DND-41 (cell line): ENCODE measurements at regions not wholly inside any gene's neighbourhood (a gene's known extent, or its start where the extent isn't known, plus 50 kb on each side); places are given as distances from the start of the nearest gene placed in this dataset.

Experiments used
- ATAC-seq: fragments of 200-7000 bp; cut with Tn5 transposase; 3 replicates; pipeline ENCODE4 v1.9.1; 2021; ENCODE audit warnings: low read depth; ENCODE audit not compliant: insufficient read depth
- DNase-seq: peaks from one replicate; pipeline ENCODE4 v3.0.0-alpha.2; 2020
- H2AFZ ChIP-seq: 2 replicates; pipeline ENCODE4 v1.6.0; 2012; ENCODE audit warnings: low read depth, low read length
- H3K27ac ChIP-seq: 2 replicates; pipeline ENCODE4 v1.5.1; 2012; ENCODE audit warnings: low read length, inconsistent platforms
- H3K27me3 ChIP-seq: fragments of 200-600 bp; sonication (generic); 2 replicates; pipeline ENCODE4 v1.6.0; 2012; ENCODE audit warnings: low read length, mild to moderate bottlenecking, inconsistent platforms; ENCODE audit not compliant: insufficient read depth, poor library complexity
- H3K36me3 ChIP-seq: 2 replicates; pipeline ENCODE4 v1.5.1; 2012; ENCODE audit warnings: low read length, inconsistent platforms; ENCODE audit not compliant: insufficient read depth
- H3K4me1 ChIP-seq: 2 replicates; pipeline ENCODE4 v1.5.1; 2012; ENCODE audit warnings: mild to moderate bottlenecking, low read length; ENCODE audit not compliant: insufficient read depth
- H3K4me2 ChIP-seq: 2 replicates; pipeline ENCODE4 v1.6.0; 2012; ENCODE audit warnings: mild to moderate bottlenecking, moderate library complexity, low read length, inconsistent platforms; ENCODE audit not compliant: insufficient read depth
- H3K4me3 ChIP-seq, 2 experiments: fragments of 200-600 bp in 1 of 2; shearing (Covaris generic) in 1 of 2; 2 replicates each; pipeline ENCODE4 v1.5.1; 2012 to 2016; ENCODE audit warnings: inconsistent platforms in 2 of 2, low read length in 2 of 2, mild to moderate bottlenecking in 2 of 2, low read depth in 1 of 2, moderate library complexity in 1 of 2
- H3K79me2 ChIP-seq: 2 replicates; pipeline ENCODE4 v1.6.0; 2012; ENCODE audit warnings: low read length, inconsistent platforms; ENCODE audit not compliant: insufficient read depth
- H3K9ac ChIP-seq: 2 replicates; pipeline ENCODE4 v1.6.0; 2012; ENCODE audit warnings: low read depth, mild to moderate bottlenecking, inconsistent platforms, low read length, moderate library complexity
- H3K9me3 ChIP-seq: 2 replicates; pipeline ENCODE4 v1.5.1; 2012; ENCODE audit warnings: low read length, moderate library complexity, mild to moderate bottlenecking, inconsistent platforms; ENCODE audit not compliant: insufficient read depth, severe bottlenecking
- H4K20me1 ChIP-seq: 2 replicates; pipeline ENCODE4 v1.6.0; 2012; ENCODE audit warnings: low read length; ENCODE audit not compliant: insufficient read depth
- CTCF ChIP-seq: IDR thresholded peaks from 2 replicates; pipeline ENCODE4 v1.5.1; 2012; ENCODE audit warnings: borderline replicate concordance, low read length, moderate library complexity, mild to moderate bottlenecking; ENCODE audit not compliant: poor library complexity, severe bottlenecking; ENCODE audit errors: extremely low read depth
- EZH2 ChIP-seq: IDR thresholded peaks from 3 replicates; pipeline ENCODE4 v1.6.1; 2012; ENCODE audit warnings: borderline replicate concordance, low read depth, mild to moderate bottlenecking, moderate library complexity, low read length, inconsistent platforms; ENCODE audit not compliant: severe bottlenecking

GRCh38 chr5:165000479-165001190, 1495.2 kb downstream of the MAT2B start:
- Histone ChIP-seq H3K79me2 (no peaks in the 10 kb centered on the region), H3K27me3 (no peaks in the 10 kb centered on the region), H3K4me2 (no peak overlapping the region), H3K4me3 (no peak overlapping the region), H2AFZ (no peak overlapping the region), H3K27ac (no peak overlapping the region), H3K4me1 (no peaks in the 10 kb centered on the region), H3K9me3 (no peaks in the 10 kb centered on the region), H3K9ac (no peak overlapping the region), H3K36me3 (no peaks in the 10 kb centered on the region), H4K20me1 (no peaks in the 10 kb centered on the region)
- DNase-seq (no peak), ATAC-seq (no peak)
- no peak for TF ChIP-seq CTCF
- no peak for TF ChIP-seq EZH2

- Histone ChIP-seq H3K4me3 (no peak overlapping the region), H3K36me3 (no peaks in the 10 kb centered on the region), H3K27me3 (no peaks in the 10 kb centered on the region), H3K4me1 (no peaks in the 10 kb centered on the region), H3K79me2 (no peaks in the 10 kb centered on the region), H2AFZ (no peak overlapping the region), H3K4me2 (no peak overlapping the region), H3K9ac (no peak overlapping the region), H3K27ac (no peak overlapping the region), H3K9me3 (no peaks in the 10 kb centered on the region), H4K20me1 (no peaks in the 10 kb centered on the region)
- no peak for DNase-seq
- TF ChIP-seq EZH2 = no peak
- TF ChIP-seq CTCF = no peak
- ATAC-seq = no peak
Measured at GRCh38 chr5:165003283-165003682, 1497.9 kb downstream of the MAT2B start.

DNA sequence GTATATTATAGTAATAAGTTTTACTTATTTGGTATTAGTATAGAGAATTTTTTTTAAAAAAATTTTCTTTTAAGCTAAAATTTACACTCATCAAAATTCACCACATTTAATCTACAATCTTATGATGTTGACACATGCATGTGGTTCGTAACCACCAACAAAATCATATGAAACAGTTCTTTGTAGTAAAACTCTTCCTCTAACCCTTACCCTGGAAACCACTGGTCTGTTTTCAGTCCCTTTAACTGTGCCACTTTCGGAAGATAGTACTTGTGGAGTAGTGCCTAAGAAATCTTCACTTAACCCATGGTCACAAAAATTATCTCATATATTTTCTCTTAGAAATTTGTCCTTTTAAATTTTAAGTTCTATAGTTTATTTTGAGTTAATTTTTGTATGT, 1498.8 kb downstream of the MAT2B start:
- no peak overlapping the region for H3K4me2 ChIP-seq
- no peak overlapping the region for H3K27ac ChIP-seq
- no peaks in the 10 kb centered on the region for H3K79me2 ChIP-seq
- H2AFZ ChIP-seq = no peak overlapping the region
- TF ChIP-seq CTCF = no peak
- TF ChIP-seq EZH2 = no peak
- no peaks in the 10 kb centered on the region for H3K4me1 ChIP-seq
- no peaks in the 10 kb centered on the region for H3K9me3 ChIP-seq
- no peak for ATAC-seq
- H3K36me3 ChIP-seq = no peaks in the 10 kb centered on the region
- DNase-seq = no peak
- no peak overlapping the region for H3K9ac ChIP-seq
- H3K27me3 ChIP-seq = no peaks in the 10 kb centered on the region
- no peaks in the 10 kb centered on the region for H4K20me1 ChIP-seq
- H3K4me3 ChIP-seq = no peak overlapping the region
